ENCODE measurements at regions not wholly inside any gene's neighbourhood (a gene's known extent, or its start where the extent isn't known, plus 50 kb on each side); places are given as distances from the start of the nearest gene placed in this dataset.
"Not testable (repeated sequence)": the region's sequence is repeated elsewhere in the genome, so short reads cannot be mapped to it uniquely, and the experiment has no call there.

DNA sequence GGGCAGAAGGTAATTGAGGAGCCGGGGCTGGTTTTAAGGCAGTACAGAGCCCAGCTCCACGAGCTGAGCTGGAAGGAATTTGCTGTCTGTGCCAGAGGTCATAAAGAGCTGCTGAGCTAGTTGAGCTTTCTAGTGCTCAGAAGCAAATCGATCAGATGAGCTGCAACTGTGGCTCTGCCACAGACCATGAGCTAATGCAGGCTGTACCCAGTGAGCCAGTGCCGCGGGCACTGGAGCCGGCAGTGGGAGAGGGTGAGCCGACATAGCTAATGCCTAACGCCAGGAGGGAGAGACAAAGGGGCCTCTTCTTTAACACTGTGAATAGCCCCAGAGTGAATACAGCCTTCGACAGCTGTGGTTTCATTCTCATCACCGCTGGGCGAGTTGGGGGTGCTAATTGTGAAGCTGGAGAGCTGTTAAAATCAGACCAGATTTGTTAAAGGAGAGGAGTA, 410.1 kb upstream of the TCF4 start:
- Mint-ChIP-seq H3K36me3 (no peaks in the 10 kb centered on the region), H3K4me1 (peaks cover 23 to 27% of the 10 kb centered on the region in 2 donors), H3K27me3 (no peaks in the 10 kb centered on the region), H3K9me3 (no peaks in the 10 kb centered on the region), H3K27ac (peak overlapping the region; percentile 25), H3K4me3 (no peak overlapping the region)
- DNase-seq = no peak
- ATAC-seq (replicated peaks) = no peak

DNA sequence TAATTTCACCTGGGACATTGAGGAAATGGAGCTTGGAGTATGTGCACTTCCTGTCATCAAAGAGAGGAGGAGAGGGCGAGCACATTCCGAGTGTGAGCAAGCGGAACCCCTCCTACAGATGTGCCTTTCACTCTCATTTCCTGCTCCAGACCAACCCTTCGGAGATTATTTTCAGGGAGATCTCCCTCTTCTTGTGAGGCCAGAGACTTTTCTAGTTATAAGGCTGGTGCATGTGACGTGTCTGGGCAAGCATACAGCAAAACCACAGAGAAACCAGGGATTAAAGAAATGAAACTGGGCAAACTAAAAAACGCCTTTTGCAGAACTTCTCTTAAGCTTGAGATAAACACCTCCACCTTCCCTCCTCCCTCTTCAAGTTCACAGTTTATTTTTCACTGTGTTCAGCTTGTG, 409.2 kb upstream of the TCF4 start:
- Mint-ChIP-seq H3K36me3 (no peaks in the 10 kb centered on the region), H3K27ac (peak overlapping the region; percentile 47), H3K4me3 (peak overlapping the region; percentile 18 to 23), H3K9me3 (no peaks in the 10 kb centered on the region), H3K4me1 (peaks cover 23 to 27% of the 10 kb centered on the region in 2 donors), H3K27me3 (no peaks in the 10 kb centered on the region)
- ATAC-seq (replicated peaks) (peak; percentile 86 to 88), DNase-seq (no peak)

DNA sequence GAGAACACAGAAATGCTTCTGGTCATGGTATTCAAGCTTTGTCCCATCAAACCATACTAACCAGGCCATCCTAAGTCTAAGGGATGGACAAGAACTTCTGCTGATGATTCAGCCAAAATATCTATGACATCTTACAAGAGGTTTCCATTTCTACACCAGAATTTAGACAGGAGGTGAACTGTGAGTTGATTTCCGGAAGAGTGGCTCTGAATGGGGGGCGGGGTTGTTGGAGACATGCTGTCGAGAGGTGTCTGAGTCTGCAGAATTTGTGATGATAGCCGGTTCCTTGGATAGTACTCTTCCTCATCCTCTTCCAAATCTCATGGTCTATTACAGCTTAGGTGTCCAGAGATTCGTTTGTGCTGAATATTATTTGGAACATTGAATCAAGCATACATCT, 408.7 kb upstream of the TCF4 start:
- H3K36me3 Mint-ChIP-seq = no peaks in the 10 kb centered on the region
- no peak for ATAC-seq (replicated peaks)
- H3K9me3 Mint-ChIP-seq = no peaks in the 10 kb centered on the region
- H3K27me3 Mint-ChIP-seq = no peaks in the 10 kb centered on the region
- no peak for DNase-seq
- peak overlapping the region; percentile 47 for H3K27ac Mint-ChIP-seq
- H3K4me3 Mint-ChIP-seq = peak overlapping the region in 1 of 2 donors; percentile 23
- peaks cover 23 to 27% of the 10 kb centered on the region in 2 donors for H3K4me1 Mint-ChIP-seq

GRCh38 chr18:55990186-55990585, 402.2 kb upstream of the TCF4 start:
- Mint-ChIP-seq H3K9me3 (peaks cover 0 to 5% of the 10 kb centered on the region in 2 donors), H3K4me1 (no peaks in the 10 kb centered on the region), H3K36me3 (peaks cover 0 to 3% of the 10 kb centered on the region in 2 donors), H3K27me3 (no peaks in the 10 kb centered on the region), H3K27ac (no peak overlapping the region), H3K4me3 (no peak overlapping the region)
- no peak for ATAC-seq (replicated peaks)
- no peak for DNase-seq

DNA sequence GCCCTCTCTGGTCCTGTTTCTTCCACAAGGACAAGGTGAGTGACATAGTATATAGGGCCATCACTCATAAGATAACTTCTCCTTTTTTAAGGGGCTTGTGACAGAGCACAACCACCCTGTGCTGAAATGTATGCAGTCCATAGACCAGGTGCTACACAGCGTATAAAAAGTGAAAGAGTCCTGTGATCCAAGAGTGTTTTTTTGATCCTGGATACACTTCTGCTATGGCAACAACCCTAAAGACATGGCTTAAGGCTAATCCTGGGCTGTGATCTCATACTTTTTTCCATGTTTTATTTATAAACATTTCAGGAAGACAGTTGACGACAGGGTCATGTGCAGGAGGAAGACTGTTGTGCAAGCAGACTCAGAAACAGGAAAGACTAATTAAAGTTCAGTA, 400.5 kb upstream of the TCF4 start:
- ATAC-seq (replicated peaks) = peak; percentile 69 to 79

DNA sequence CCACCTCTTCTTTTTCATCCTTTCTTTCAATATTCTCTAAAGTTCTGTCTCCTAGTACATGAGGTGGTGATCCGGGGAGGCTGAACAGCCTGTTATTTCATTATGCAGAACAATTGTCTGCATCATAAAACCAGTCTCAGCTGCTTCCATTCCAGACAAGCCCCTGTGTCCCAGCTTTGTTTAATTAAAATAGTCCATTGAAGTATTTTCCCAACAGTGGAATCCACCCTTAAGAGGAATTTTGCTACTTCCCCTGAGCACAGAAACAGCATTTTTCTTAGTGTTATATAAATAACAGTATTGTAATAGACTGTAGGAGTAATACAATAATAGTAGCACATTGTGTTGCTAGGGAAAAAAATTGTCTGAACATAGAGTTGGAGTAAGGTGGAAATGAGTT, 395.4 kb upstream of the TCF4 start:
- Mint-ChIP-seq H3K4me3 (no peak overlapping the region), H3K27me3 (no peaks in the 10 kb centered on the region), H3K4me1 (no peaks in the 10 kb centered on the region), H3K36me3 (peaks cover 3% of the 10 kb centered on the region in 2 donors), H3K9me3 (peaks cover 4 to 9% of the 10 kb centered on the region in 2 donors), H3K27ac (no peak overlapping the region)
- ATAC-seq (replicated peaks) (no peak), DNase-seq (no peak)

More for the DNA sequence above, 400.5 kb upstream of the TCF4 start:
- peaks cover 3% of the 10 kb centered on the region in 2 donors for H3K36me3 Mint-ChIP-seq
- H3K4me3 Mint-ChIP-seq = no peak overlapping the region
- H3K4me1 Mint-ChIP-seq = no peaks in the 10 kb centered on the region
- peaks cover 3 to 9% of the 10 kb centered on the region in 2 donors for H3K9me3 Mint-ChIP-seq
- no peaks in the 10 kb centered on the region for H3K27me3 Mint-ChIP-seq
- no peak for DNase-seq
- H3K27ac Mint-ChIP-seq = no peak overlapping the region

GRCh38 chr18:55982992-55983391, 395.0 kb upstream of the TCF4 start:
- H3K9me3 Mint-ChIP-seq = peaks cover 4 to 5% of the 10 kb centered on the region in 2 donors
- H3K27me3 Mint-ChIP-seq = no peaks in the 10 kb centered on the region
- peaks cover 0 to 3% of the 10 kb centered on the region in 2 donors for H3K36me3 Mint-ChIP-seq
- ATAC-seq (replicated peaks) (no peak), DNase-seq (no peak)
- no peak overlapping the region for H3K27ac Mint-ChIP-seq
- no peak overlapping the region for H3K4me3 Mint-ChIP-seq
- H3K4me1 Mint-ChIP-seq = no peaks in the 10 kb centered on the region

GRCh38 chr18:55981712-55982475, 393.9 kb upstream of the TCF4 start:
- Mint-ChIP-seq H3K4me1 (no peaks in the 10 kb centered on the region), H3K9me3 (peaks cover 4 to 5% of the 10 kb centered on the region in 2 donors), H3K27ac (no peak overlapping the region)

GRCh38 chr18:55974521-55974920, 386.5 kb upstream of the TCF4 start:
- Mint-ChIP-seq H3K4me1 (no peaks in the 10 kb centered on the region), H3K9me3 (peaks cover 0 to 5% of the 10 kb centered on the region in 2 donors), H3K27me3 (peaks cover 0 to 7% of the 10 kb centered on the region in 2 donors), H3K27ac (no peak overlapping the region), H3K4me3 (no peak overlapping the region), H3K36me3 (no peaks in the 10 kb centered on the region)
- DNase-seq (no peak), ATAC-seq (replicated peaks) (peak in 1 of 2 donors; percentile 61)

More at GRCh38 chr18:55981712-55982475, 393.9 kb upstream of the TCF4 start:
- Mint-ChIP-seq H3K27me3 (no peaks in the 10 kb centered on the region), H3K36me3 (peaks cover 0 to 3% of the 10 kb centered on the region in 2 donors), H3K4me3 (no peak overlapping the region)
- DNase-seq (no peak), ATAC-seq (replicated peaks) (no peak)

DNA sequence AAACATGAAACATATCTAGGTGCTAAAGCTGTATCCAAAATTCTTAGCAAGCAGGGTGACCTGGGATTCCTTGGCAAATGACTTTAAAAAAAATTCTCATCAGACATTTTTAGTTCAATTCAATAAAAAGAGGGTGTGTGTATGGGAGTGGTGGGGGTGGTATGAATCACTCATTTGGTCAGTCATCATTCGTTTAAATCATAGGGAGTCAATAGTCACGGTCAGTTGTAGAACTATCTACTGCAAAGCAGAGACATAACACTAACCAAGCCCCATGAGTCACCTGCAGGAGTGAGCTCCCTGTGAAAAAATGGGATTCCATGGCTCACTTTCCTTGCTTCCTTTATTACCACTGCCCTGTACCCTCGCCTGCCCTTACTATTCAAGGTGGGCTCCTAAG, 380.6 kb upstream of the TCF4 start:
- H3K36me3 Mint-ChIP-seq = no peaks in the 10 kb centered on the region

GRCh38 chr18:55967019-55967418, 379.0 kb upstream of the TCF4 start:
- H3K9me3 Mint-ChIP-seq = no peaks in the 10 kb centered on the region
- H3K36me3 Mint-ChIP-seq = no peaks in the 10 kb centered on the region
- H3K4me3 Mint-ChIP-seq = no peak overlapping the region
- ATAC-seq (replicated peaks) (peak in 1 of 2 donors; percentile 82), DNase-seq (no peak)
- no peaks in the 10 kb centered on the region for H3K27me3 Mint-ChIP-seq
- no peak overlapping the region for H3K27ac Mint-ChIP-seq
- peaks cover 3 to 6% of the 10 kb centered on the region in 2 donors for H3K4me1 Mint-ChIP-seq

More for the DNA sequence above, 380.6 kb upstream of the TCF4 start:
- no peak overlapping the region for H3K4me3 Mint-ChIP-seq
- no peak for DNase-seq
- H3K27me3 Mint-ChIP-seq = no peaks in the 10 kb centered on the region
- no peak overlapping the region for H3K27ac Mint-ChIP-seq
- ATAC-seq (replicated peaks) = no peak
- H3K4me1 Mint-ChIP-seq = peaks cover 3 to 6% of the 10 kb centered on the region in 2 donors
- no peaks in the 10 kb centered on the region for H3K9me3 Mint-ChIP-seq

GRCh38 chr18:55964171-55964570, 376.2 kb upstream of the TCF4 start:
- H3K27me3 Mint-ChIP-seq = peaks cover 0 to 6% of the 10 kb centered on the region in 2 donors
- H3K4me1 Mint-ChIP-seq = peaks cover 3 to 6% of the 10 kb centered on the region in 2 donors
- no peaks in the 10 kb centered on the region for H3K36me3 Mint-ChIP-seq
- no peaks in the 10 kb centered on the region for H3K9me3 Mint-ChIP-seq
- no peak overlapping the region for H3K4me3 Mint-ChIP-seq
- ATAC-seq (replicated peaks) (no peak), DNase-seq (no peak)
- H3K27ac Mint-ChIP-seq = no peak overlapping the region

GRCh38 chr18:55953326-55953725, 365.3 kb upstream of the TCF4 start:
- H3K4me1 Mint-ChIP-seq = no peaks in the 10 kb centered on the region
- no peaks in the 10 kb centered on the region for H3K27me3 Mint-ChIP-seq
- H3K27ac Mint-ChIP-seq = no peak overlapping the region
- H3K36me3 Mint-ChIP-seq = no peaks in the 10 kb centered on the region
- H3K4me3 Mint-ChIP-seq = no peak overlapping the region
- ATAC-seq (replicated peaks) (no peak), DNase-seq (no peak)
- peaks cover 0 to 2% of the 10 kb centered on the region in 2 donors for H3K9me3 Mint-ChIP-seq

DNA sequence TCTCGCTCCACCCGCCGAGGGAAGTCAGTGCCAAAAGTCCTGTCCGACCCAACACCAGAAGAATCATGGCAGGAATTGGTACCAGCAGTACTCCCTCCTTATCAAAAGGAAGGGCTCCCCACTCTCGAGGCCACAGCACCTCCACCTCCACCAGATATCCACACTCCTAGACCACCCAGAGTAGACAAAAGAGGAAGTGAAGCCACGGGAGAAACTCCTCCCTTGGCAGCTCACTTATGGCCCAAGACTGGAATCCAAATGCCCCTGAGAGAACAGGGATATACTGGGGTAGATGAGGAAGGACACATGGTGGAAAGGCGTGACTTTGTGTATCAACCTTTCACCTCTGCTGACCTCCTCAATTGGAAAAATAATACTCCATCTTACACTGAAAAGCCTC, 363.7 kb upstream of the TCF4 start:
- not testable (repeated sequence) for H3K36me3 Mint-ChIP-seq; H3K4me3 Mint-ChIP-seq; H3K9me3 Mint-ChIP-seq; H3K4me1 Mint-ChIP-seq; H3K27ac Mint-ChIP-seq; ATAC-seq (replicated peaks); DNase-seq; H3K27me3 Mint-ChIP-seq

All from stimulated activated naive B cell treated with anti-CD40 and anti-IgM and Interleukin-4, amounts not matched to agents 10 μg/mL and 1 μg/mL and 100 μg/mL, for 72 hours (primary cell).